NCI-H1436 (cell line): ENCODE measurements at regions not wholly inside any gene's neighbourhood (a gene's known extent, or its start where the extent isn't known, plus 50 kb on each side); places are given as distances from the start of the nearest gene placed in this dataset.
"Not testable (repeated sequence)": the region's sequence is repeated elsewhere in the genome, so short reads cannot be mapped to it uniquely, and the experiment has no call there.

ENCODE experiments used
- DNase-seq: peaks from one replicate; lab custom pipeline; 2025; lab: John Stamatoyannopoulos, UW

GRCh38 chr13:89486709-89487108 lies 1815.5 kb downstream of the SLITRK5 start:
- no peak for DNase-seq

- DNase-seq, result no peak
These were observed 1819.5 kb downstream of the SLITRK5 start for GRCh38 chr13:89490661-89491060.

- DNase-seq, result no peak
These were observed 1825.3 kb downstream of the SLITRK5 start for GRCh38 chr13:89496478-89496877.

GRCh38 chr13:89497658-89498057 lies 1826.5 kb downstream of the SLITRK5 start:
- no peak for DNase-seq

- no peak for DNase-seq
These were observed 1831.1 kb downstream of the SLITRK5 start for GRCh38 chr13:89502286-89502685.

- DNase-seq, result no peak
These were observed 1832.8 kb upstream of the MIR17HG start for GRCh38 chr13:89514534-89515312.

- DNase-seq, result no peak
These were observed 1831.5 kb upstream of the MIR17HG start for GRCh38 chr13:89515948-89516347.

GRCh38 chr13:89518289-89519077 lies 1829.0 kb upstream of the MIR17HG start:
- DNase-seq, result no peak

GRCh38 chr13:89520468-89520867 lies 1827.0 kb upstream of the MIR17HG start:
- no peak for DNase-seq

GRCh38 chr13:89521672-89522071 lies 1825.8 kb upstream of the MIR17HG start:
- not testable (repeated sequence) for DNase-seq

GRCh38 chr13:89541091-89542030 lies 1806.1 kb upstream of the MIR17HG start:
- no peak for DNase-seq

- DNase-seq, result no peak
These were observed 1796.5 kb upstream of the MIR17HG start for GRCh38 chr13:89550938-89551337.

- no peak for DNase-seq
These were observed 1792.7 kb upstream of the MIR17HG start for GRCh38 chr13:89554801-89555200.

GRCh38 chr13:89565476-89566100 lies 1781.9 kb upstream of the MIR17HG start:
- no peak for DNase-seq

- DNase-seq, result no peak
These were observed 1780.5 kb upstream of the MIR17HG start for GRCh38 chr13:89567025-89567424.

GRCh38 chr13:89568276-89568675 lies 1779.2 kb upstream of the MIR17HG start:
- no peak for DNase-seq

GRCh38 chr13:89568746-89569145 lies 1778.7 kb upstream of the MIR17HG start:
- DNase-seq, result no peak

GRCh38 chr13:89571676-89572075 lies 1775.8 kb upstream of the MIR17HG start:
- DNase-seq, result no peak

- DNase-seq, result no peak
These were observed 1773.4 kb upstream of the MIR17HG start for GRCh38 chr13:89574077-89574476.

- DNase-seq, result no peak
These were observed 1770.2 kb upstream of the MIR17HG start for GRCh38 chr13:89577301-89577700.

- no peak for DNase-seq
These were observed 1763.3 kb upstream of the MIR17HG start for GRCh38 chr13:89584058-89584620.
